Right lobe of liver (tissue), 6 donors: ENCODE measurements at regions not wholly inside any gene's neighbourhood (a gene's known extent, or its start where the extent isn't known, plus 50 kb on each side); places are given as distances from the start of the nearest gene placed in this dataset.

ENCODE experiments used
- ATAC-seq, 4 donors: fragments of 200-7000 bp; cut with Tn5 transposase; one replicate each; pipeline ENCODE4 v1.9.1; 2020; ENCODE audit warnings: mild to moderate bottlenecking in 4 of 4, moderate library complexity in 4 of 4
- DNase-seq, 3 donors: peaks; one replicate each; pipeline ENCODE4 v3.0.0-alpha.2; 2020
- H3K27ac ChIP-seq, 3 donors: fragments of 200-600 bp; one replicate each; pipeline ENCODE4 v1.8.0; 2022
- H3K27me3 ChIP-seq, 2 donors: fragments of 200-600 bp; one replicate each; pipeline ENCODE4 v1.8.0; 2022
- H3K36me3 ChIP-seq, 4 donors: fragments of 200-600 bp; sonication (generic) in 1 of 4; one replicate each; pipeline versions ENCODE4 v1.5.1 to v1.8.0; 2017 to 2022; ENCODE audit warnings: control low read depth in 1 of 4
- H3K4me1 ChIP-seq, 4 donors: fragments of 200-600 bp; sonication (generic) in 1 of 4; one replicate each; pipeline versions ENCODE4 v1.5.1 to v1.8.0; 2017 to 2022; ENCODE audit warnings: control low read depth in 1 of 4
- H3K4me3 ChIP-seq, 3 donors: fragments of 200-600 bp; one replicate each; pipeline ENCODE4 v1.8.0; 2022
- H3K9me3 ChIP-seq, 4 donors: fragments of 200-600 bp; sonication (generic) in 1 of 4; one replicate each; pipeline versions ENCODE4 v1.5.1 to v1.8.0; 2017 to 2022; ENCODE audit warnings: control low read depth in 1 of 4
- POLR2A ChIP-seq: fragments of 450-650 bp; IDR thresholded peaks from one replicate; pipeline ENCODE4 v1.6.1; 2017; ENCODE audit warnings: antibody characterized with exemption, mild to moderate bottlenecking
- WGBS: methylation state at CpG from one replicate; pipeline ENCODE4 v1.1.6; 2018; ENCODE audit warnings: low coverage, low lambda C conversion rate; ENCODE audit not compliant: insufficient coverage; ENCODE audit errors: missing lambda C conversion rate; 5-methylcytosine and 5-hydroxymethylcytosine counted together
- intact Hi-C, 2 donors: fragments of 100-400 bp; cut with DNase I; formaldehyde crosslinking; loops; one replicate each; pipeline versions ENCODE4 v1.11.2 to v1.14.1; 2022
- TF ChIP-seq, protein P1 (sequence below), 4 donors: fragments of 200-600 bp in 3 of 4; fragments of 450-650 bp in 1 of 4; IDR thresholded peaks; one replicate each; pipeline versions ENCODE4 v1.5.1 to v1.8.0; 2016 to 2022; ENCODE audit warnings: antibody characterized with exemption in 4 of 4, mild to moderate bottlenecking in 2 of 4
- donor health status: DM: no; HTN: yes; CAD: no.
- donor health status: DM: no; HTN: no; CAD: no.
- donor health status: DM: no; HTN: no; CAD: no.
- donor health status: DM: no; HTN: yes; CAD: no.
- donor health status: DM: no; HTN: yes; CAD: no.

- Histone ChIP-seq H3K27me3 (peaks cover 0 to 29% of the 10 kb centered on the region in 2 donors), H3K4me1 (peaks cover 0 to 7% (median 3%) of the 10 kb centered on the region in 4 donors), H3K36me3 (peaks cover 0 to 4% (median 0%) of the 10 kb centered on the region in 4 donors), H3K9me3 (no peaks in the 10 kb centered on the region), H3K27ac (no peak overlapping the region), H3K4me3 (no peak overlapping the region)
- intact Hi-C loops, result no loop called here
- ATAC-seq, result no peak
- no peak for TF ChIP-seq POLR2A
- TF ChIP-seq, protein P1, sequence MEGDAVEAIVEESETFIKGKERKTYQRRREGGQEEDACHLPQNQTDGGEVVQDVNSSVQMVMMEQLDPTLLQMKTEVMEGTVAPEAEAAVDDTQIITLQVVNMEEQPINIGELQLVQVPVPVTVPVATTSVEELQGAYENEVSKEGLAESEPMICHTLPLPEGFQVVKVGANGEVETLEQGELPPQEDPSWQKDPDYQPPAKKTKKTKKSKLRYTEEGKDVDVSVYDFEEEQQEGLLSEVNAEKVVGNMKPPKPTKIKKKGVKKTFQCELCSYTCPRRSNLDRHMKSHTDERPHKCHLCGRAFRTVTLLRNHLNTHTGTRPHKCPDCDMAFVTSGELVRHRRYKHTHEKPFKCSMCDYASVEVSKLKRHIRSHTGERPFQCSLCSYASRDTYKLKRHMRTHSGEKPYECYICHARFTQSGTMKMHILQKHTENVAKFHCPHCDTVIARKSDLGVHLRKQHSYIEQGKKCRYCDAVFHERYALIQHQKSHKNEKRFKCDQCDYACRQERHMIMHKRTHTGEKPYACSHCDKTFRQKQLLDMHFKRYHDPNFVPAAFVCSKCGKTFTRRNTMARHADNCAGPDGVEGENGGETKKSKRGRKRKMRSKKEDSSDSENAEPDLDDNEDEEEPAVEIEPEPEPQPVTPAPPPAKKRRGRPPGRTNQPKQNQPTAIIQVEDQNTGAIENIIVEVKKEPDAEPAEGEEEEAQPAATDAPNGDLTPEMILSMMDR (IDR thresholded peaks at IDR 0.05), result no peak
- 46% methylated on average over 6 of the region's 6 CpGs for WGBS
- DNase-seq, result no peak
These were observed 128.9 kb upstream of the TMEM164 start for GRCh38 chrX:109873983-109874382.

DNA sequence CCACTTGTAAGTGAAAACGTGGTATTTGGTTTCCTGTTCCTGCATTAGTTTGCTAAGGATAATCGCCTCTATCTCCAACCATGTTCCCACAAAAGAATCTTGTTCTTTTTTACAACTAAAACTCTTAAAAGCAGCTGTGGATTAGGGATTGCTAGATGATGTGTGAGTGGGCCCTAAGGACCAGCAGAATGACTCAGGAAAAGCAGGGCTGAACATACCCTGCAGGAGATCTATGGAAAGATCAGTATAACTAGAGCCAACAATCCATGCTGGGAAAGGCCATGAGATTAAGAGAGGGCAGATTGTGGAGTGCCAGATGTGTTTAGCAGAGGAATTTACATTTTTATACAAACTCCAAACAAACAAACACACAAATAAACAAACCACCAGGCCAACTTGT is 128.4 kb upstream of the TMEM164 start:
- DNase-seq (no peak), ATAC-seq (no peak)
- H3K4me1 ChIP-seq, result peaks cover 0 to 7% (median 3%) of the 10 kb centered on the region in 4 donors
- intact Hi-C loops, result no loop called here
- peaks cover 0 to 4% (median 0%) of the 10 kb centered on the region in 4 donors for H3K36me3 ChIP-seq
- TF ChIP-seq, protein P1 (IDR thresholded peaks at IDR 0.05), result no peak
- no peak for TF ChIP-seq POLR2A
- H3K27ac ChIP-seq, result no peak overlapping the region
- no peak overlapping the region for H3K4me3 ChIP-seq
- no peaks in the 10 kb centered on the region for H3K9me3 ChIP-seq
- WGBS, result 50% methylated on average over 2 of the region's 2 CpGs
- peaks cover 0 to 34% of the 10 kb centered on the region in 2 donors for H3K27me3 ChIP-seq

- H3K9me3 ChIP-seq, result no peaks in the 10 kb centered on the region
- H3K4me3 ChIP-seq, result no peak overlapping the region
- TF ChIP-seq, protein P1 (IDR thresholded peaks at IDR 0.05), result no peak
- TF ChIP-seq POLR2A, result no peak
- ATAC-seq (no peak), DNase-seq (no peak)
- WGBS, result 100% methylated on average over 2 of the region's 30 CpGs
- peaks cover 0 to 38% of the 10 kb centered on the region in 2 donors for H3K27me3 ChIP-seq
- H3K27ac ChIP-seq, result no peak overlapping the region
- peaks cover 0 to 13% (median 3%) of the 10 kb centered on the region in 4 donors for H3K4me1 ChIP-seq
- H3K36me3 ChIP-seq, result peaks cover 0 to 4% (median 0%) of the 10 kb centered on the region in 4 donors
- intact Hi-C loops, result no loop called here
These were observed 127.1 kb upstream of the TMEM164 start for GRCh38 chrX:109875831-109876230.

GRCh38 chrX:109878236-109878635 is 124.7 kb upstream of the TMEM164 start:
- 45% methylated on average over 2 of the region's 2 CpGs for WGBS
- ATAC-seq (no peak), DNase-seq (no peak)
- peaks cover 0 to 42% of the 10 kb centered on the region in 2 donors for H3K27me3 ChIP-seq
- no peaks in the 10 kb centered on the region for H3K9me3 ChIP-seq
- no peak overlapping the region for H3K27ac ChIP-seq
- H3K4me3 ChIP-seq, result no peak overlapping the region
- peaks cover 0 to 2% (median 0%) of the 10 kb centered on the region in 4 donors for H3K36me3 ChIP-seq
- no peak for TF ChIP-seq POLR2A
- TF ChIP-seq, protein P1 (IDR thresholded peaks at IDR 0.05), result no peak
- intact Hi-C loops, result no loop called here
- H3K4me1 ChIP-seq, result peaks cover 0 to 6% (median 0%) of the 10 kb centered on the region in 4 donors
